Fibroblast of lung (primary cell): ENCODE measurements at regions not wholly inside any gene's neighbourhood (a gene's known extent, or its start where the extent isn't known, plus 50 kb on each side); places are given as distances from the start of the nearest gene placed in this dataset.

ENCODE experiments used
- EZH2 ChIP-seq: IDR thresholded peaks from 2 replicates; pipeline ENCODE4 v1.5.1; 2012; ENCODE audit warnings: low read length, control low read depth, mild to moderate bottlenecking; ENCODE audit errors: missing control alignments
- TF ChIP-seq, protein P1 (sequence below), 2 donors: IDR thresholded peaks in 1 of 2; conservative IDR thresholded peaks in 1 of 2; 1 replicate in 1 of 2; 2 replicates in 1 of 2; pipeline ENCODE4 v1.5.1; 2011 to 2012; ENCODE audit warnings: low read length in 2 of 2, control low read depth in 1 of 2, inconsistent platforms in 1 of 2, low read depth in 1 of 2, mild to moderate bottlenecking in 1 of 2

DNA sequence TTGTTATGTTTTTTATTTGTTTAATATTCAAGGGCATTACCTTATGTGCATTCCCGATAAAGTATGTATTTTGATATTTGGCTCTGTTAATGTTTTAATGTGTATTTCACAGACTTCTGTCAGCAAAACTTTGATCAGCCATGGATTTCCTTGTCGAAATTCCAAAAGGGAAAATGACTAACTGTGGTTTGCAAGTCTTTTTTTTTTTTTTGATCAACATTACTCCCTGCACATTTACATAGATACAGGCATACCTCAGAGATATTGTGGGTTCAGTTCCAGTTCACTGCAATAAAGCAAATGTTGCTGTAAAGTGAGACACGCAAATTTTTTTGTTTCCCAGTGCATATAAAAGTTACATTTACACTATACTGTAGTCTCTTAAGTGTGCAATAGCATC is 351.9 kb downstream of the CXCL12 start:
- TF ChIP-seq, protein P1, sequence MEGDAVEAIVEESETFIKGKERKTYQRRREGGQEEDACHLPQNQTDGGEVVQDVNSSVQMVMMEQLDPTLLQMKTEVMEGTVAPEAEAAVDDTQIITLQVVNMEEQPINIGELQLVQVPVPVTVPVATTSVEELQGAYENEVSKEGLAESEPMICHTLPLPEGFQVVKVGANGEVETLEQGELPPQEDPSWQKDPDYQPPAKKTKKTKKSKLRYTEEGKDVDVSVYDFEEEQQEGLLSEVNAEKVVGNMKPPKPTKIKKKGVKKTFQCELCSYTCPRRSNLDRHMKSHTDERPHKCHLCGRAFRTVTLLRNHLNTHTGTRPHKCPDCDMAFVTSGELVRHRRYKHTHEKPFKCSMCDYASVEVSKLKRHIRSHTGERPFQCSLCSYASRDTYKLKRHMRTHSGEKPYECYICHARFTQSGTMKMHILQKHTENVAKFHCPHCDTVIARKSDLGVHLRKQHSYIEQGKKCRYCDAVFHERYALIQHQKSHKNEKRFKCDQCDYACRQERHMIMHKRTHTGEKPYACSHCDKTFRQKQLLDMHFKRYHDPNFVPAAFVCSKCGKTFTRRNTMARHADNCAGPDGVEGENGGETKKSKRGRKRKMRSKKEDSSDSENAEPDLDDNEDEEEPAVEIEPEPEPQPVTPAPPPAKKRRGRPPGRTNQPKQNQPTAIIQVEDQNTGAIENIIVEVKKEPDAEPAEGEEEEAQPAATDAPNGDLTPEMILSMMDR (conservative IDR thresholded peaks at IDR 0.05 in 1 of 2, IDR thresholded peaks at IDR 0.05 in 1 of 2; ENCODE audit: low read depth in 1 of 2, low read length in 2 of 2), result no peak
- no peak for TF ChIP-seq EZH2
